Sigmoid colon (tissue), 6 donors: ENCODE measurements at regions not wholly inside any gene's neighbourhood (a gene's known extent, or its start where the extent isn't known, plus 50 kb on each side); places are given as distances from the start of the nearest gene placed in this dataset.
A peak's percentile ranks its signal among the peaks of the same experiment; 100 is the strongest.

ENCODE experiments used
- DNase-seq: peaks from one replicate; pipeline ENCODE4 v3.0.0-alpha.2; 2019
- H3K27ac ChIP-seq, 4 donors: fragments of 200-600 bp; sonication (generic); one replicate each; pipeline ENCODE4 v1.5.1; 2016 to 2019; ENCODE audit warnings: mild to moderate bottlenecking in 1 of 4
- H3K27me3 ChIP-seq, 3 donors: fragments of 200-600 bp; sonication (generic); one replicate each; pipeline ENCODE4 v1.5.1; 2019; ENCODE audit warnings: mild to moderate bottlenecking in 1 of 3
- H3K36me3 ChIP-seq, 4 donors: fragments of 200-600 bp; sonication (generic); one replicate each; pipeline ENCODE4 v1.5.1; 2016 to 2019
- H3K4me1 ChIP-seq, 4 donors: fragments of 200-600 bp; sonication (generic); one replicate each; pipeline ENCODE4 v1.5.1; 2017 to 2019
- H3K4me3 ChIP-seq, 4 donors: fragments of 200-600 bp; sonication (generic); one replicate each; pipeline ENCODE4 v1.5.1; 2017 to 2019; ENCODE audit warnings: mild to moderate bottlenecking in 2 of 4, moderate library complexity in 1 of 4
- H3K9me3 ChIP-seq, 4 donors: fragments of 200-600 bp in 3 of 4; sonication (generic) in 3 of 4; one replicate each; pipeline versions ENCODE4 v1.5.1 to v1.6.1; 2013 to 2019
- CTCF ChIP-seq, 4 experiments: fragments of 450-650 bp in 3 of 4; fragments of 200-600 bp in 1 of 4; IDR thresholded peaks; one replicate each; pipeline ENCODE4 v1.5.1; 2016 to 2019; ENCODE audit warnings: antibody characterized with exemption in 4 of 4, mild to moderate bottlenecking in 3 of 4, moderate library complexity in 2 of 4
- EP300 ChIP-seq, 4 donors: sonication (generic); formaldehyde crosslinking; IDR thresholded peaks; one replicate each; pipeline ENCODE4 v1.6.1; 2017; ENCODE audit warnings: antibody characterized with exemption in 4 of 4
- POLR2A ChIP-seq, 2 donors: fragments of 450-650 bp; IDR thresholded peaks; one replicate each; pipeline ENCODE4 v1.6.1; 2016; ENCODE audit warnings: antibody characterized with exemption in 2 of 2, mild to moderate bottlenecking in 2 of 2, moderate library complexity in 2 of 2
- POLR2AphosphoS5 ChIP-seq, 4 donors: sonication (generic); formaldehyde crosslinking; IDR thresholded peaks; one replicate each; pipeline ENCODE4 v1.6.1; 2017; ENCODE audit warnings: antibody characterized with exemption in 4 of 4
- WGBS, 2 donors: extraction: QIAGEN DNeasy Blood & Tissue Kit; methylation state at CpG; one replicate each; pipeline ENCODE4 v1.1.7; 2013; 5-methylcytosine and 5-hydroxymethylcytosine counted together
- intact Hi-C: fragments of 100-400 bp; cut with DNase I; formaldehyde crosslinking; loops from one replicate; pipeline ENCODE4 v1.15.1; 2023
- donor health status: healthy with polysubstance abuse.
- donor health status: healthy.

DNA sequence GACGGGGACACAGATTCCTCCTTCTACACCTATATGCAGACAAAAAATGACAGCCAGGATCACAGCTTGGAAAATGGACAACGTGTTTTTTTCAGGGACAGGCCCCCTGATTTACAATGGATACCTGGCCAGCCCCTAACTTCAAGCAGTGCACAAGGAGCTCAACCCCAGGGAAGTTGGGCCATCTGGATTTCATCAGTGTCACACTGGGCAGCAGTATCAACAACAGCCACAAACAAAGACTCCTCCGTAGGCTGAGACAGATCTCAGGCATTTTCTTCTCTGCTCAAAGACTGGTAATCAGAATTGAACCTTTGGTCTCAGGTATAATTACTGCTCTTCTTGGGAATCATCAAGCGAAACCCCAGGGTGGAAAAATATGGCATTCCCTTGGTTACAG, 374.0 kb downstream of the ZNF608 start:
- TF ChIP-seq POLR2A (IDR thresholded peaks at IDR 0.05): no peak
- TF ChIP-seq POLR2AphosphoS5 (IDR thresholded peaks at IDR 0.05): peak in 2 of 4 donors; percentile 55 to 62
- Histone ChIP-seq H3K27ac (peak overlapping the region in 3 of 4 donors; percentile 26 to 55 (median 30)), H3K27me3 (no peaks in the 10 kb centered on the region), H3K4me1 (peaks cover 0 to 19% (median 16%) of the 10 kb centered on the region in 4 donors), H3K9me3 (no peaks in the 10 kb centered on the region), H3K4me3 (no peak overlapping the region), H3K36me3 (no peaks in the 10 kb centered on the region)
- WGBS, 2 donors: 87 to 92% methylated on average over 4 of the region's 4 CpGs
- intact Hi-C loops: no loop called here
- no peak for DNase-seq

DNA sequence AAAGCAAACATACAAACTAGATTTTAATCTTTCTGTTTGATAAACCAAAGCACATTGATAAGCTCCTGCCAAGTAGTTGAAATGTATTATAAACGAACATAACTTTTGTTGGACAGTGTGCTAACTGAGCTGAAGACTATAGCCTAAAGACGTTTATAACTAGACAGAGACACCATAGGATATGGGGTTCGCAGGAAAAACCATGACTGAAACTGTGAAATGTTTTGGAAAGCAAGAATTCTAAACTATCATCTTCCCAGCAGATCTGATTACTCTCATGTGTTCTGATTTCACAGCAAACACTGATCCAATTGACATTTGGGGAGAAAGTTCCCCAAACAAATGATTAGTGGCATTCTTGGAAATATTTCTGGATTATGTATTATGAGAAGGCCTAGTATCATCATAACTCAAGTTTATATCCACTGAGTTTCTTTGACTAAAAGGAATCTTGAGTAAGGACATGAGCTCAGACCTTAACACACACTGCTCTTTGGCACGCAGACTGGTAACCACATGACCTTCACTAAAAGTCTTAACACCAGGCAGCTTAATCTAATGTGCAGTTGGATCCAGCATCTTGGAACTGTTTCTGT, 375.2 kb downstream of the ZNF608 start:
- no peaks in the 10 kb centered on the region for H3K9me3 ChIP-seq
- no peak overlapping the region for H3K4me3 ChIP-seq
- WGBS, 2 donors: 43 to 68% methylated on average over 4 of the region's 4 CpGs
- H3K27me3 ChIP-seq: no peaks in the 10 kb centered on the region
- TF ChIP-seq POLR2AphosphoS5 (IDR thresholded peaks at IDR 0.05) (peak in 1 of 4 donors; percentile 34), CTCF (IDR thresholded peaks at IDR 0.05) (no peak)
- no peaks in the 10 kb centered on the region for H3K36me3 ChIP-seq
- intact Hi-C loops: no loop called here
- peaks cover 0 to 19% (median 16%) of the 10 kb centered on the region in 4 donors for H3K4me1 ChIP-seq
- peak; percentile 81 for DNase-seq
- H3K27ac ChIP-seq: peak overlapping the region in 3 of 4 donors; percentile 26 to 55 (median 30)

- Histone ChIP-seq H3K27me3 (no peaks in the 10 kb centered on the region), H3K4me3 (no peak overlapping the region), H3K36me3 (no peaks in the 10 kb centered on the region), H3K4me1 (peaks cover 0 to 19% (median 16%) of the 10 kb centered on the region in 4 donors), H3K9me3 (no peaks in the 10 kb centered on the region), H3K27ac (peak overlapping the region in 1 of 4 donors; percentile 55)
- no peak for DNase-seq
- intact Hi-C loops: no loop called here
- TF ChIP-seq EP300 (IDR thresholded peaks at IDR 0.05) (no peak), POLR2AphosphoS5 (IDR thresholded peaks at IDR 0.05) (no peak), POLR2A (IDR thresholded peaks at IDR 0.05) (no peak), CTCF (IDR thresholded peaks at IDR 0.05) (no peak)
Observed at GRCh38 chr5:124370601-124371000, 375.8 kb downstream of the ZNF608 start.

DNA sequence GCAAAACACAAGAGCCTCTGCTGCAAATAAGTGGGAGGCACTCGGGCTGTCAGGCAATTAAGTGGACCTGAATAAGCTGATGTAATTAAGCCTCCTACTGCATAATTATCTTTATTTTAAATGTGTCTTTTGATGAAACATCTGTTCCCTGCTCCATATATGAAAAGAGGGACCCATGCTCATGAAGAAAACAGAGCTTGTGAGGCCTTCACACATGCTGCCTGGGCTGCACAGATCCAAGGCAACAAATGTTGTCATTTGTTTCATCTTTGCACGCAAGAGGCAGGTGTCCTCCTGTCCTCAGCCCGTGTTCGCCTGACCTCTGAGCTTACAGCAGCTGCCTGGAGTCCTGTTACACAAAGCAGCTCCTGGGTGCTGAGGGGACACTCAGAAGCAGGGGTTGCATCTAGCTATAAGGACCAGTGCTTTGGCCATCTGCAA, 381.1 kb downstream of the ZNF608 start:
- H3K9me3 ChIP-seq: no peaks in the 10 kb centered on the region
- H3K27ac ChIP-seq: no peak overlapping the region
- 75 to 82% methylated on average over 4 of the region's 4 CpGs for WGBS, 2 donors
- H3K4me3 ChIP-seq: no peak overlapping the region
- DNase-seq: no peak
- H3K36me3 ChIP-seq: no peaks in the 10 kb centered on the region
- H3K27me3 ChIP-seq: no peaks in the 10 kb centered on the region
- intact Hi-C loops: no loop called here
- no peaks in the 10 kb centered on the region for H3K4me1 ChIP-seq
- TF ChIP-seq POLR2A (IDR thresholded peaks at IDR 0.05) (no peak), CTCF (IDR thresholded peaks at IDR 0.05) (no peak), EP300 (IDR thresholded peaks at IDR 0.05) (no peak), POLR2AphosphoS5 (IDR thresholded peaks at IDR 0.05) (no peak)

GRCh38 chr5:124355928-124356327, 390.5 kb downstream of the ZNF608 start:
- H3K27ac ChIP-seq: no peak overlapping the region
- intact Hi-C loops: no loop called here
- H3K9me3 ChIP-seq: no peaks in the 10 kb centered on the region
- H3K36me3 ChIP-seq: no peaks in the 10 kb centered on the region
- H3K27me3 ChIP-seq: no peaks in the 10 kb centered on the region
- TF ChIP-seq POLR2AphosphoS5 (IDR thresholded peaks at IDR 0.05) (no peak), CTCF (IDR thresholded peaks at IDR 0.05) (no peak), POLR2A (IDR thresholded peaks at IDR 0.05) (no peak), EP300 (IDR thresholded peaks at IDR 0.05) (no peak)
- 60 to 92% methylated on average over 1 of the region's 1 CpG for WGBS, 2 donors
- H3K4me3 ChIP-seq: no peak overlapping the region
- H3K4me1 ChIP-seq: no peaks in the 10 kb centered on the region
- no peak for DNase-seq
